ENCODE measurements at regions not wholly inside any gene's neighbourhood (a gene's known extent, or its start where the extent isn't known, plus 50 kb on each side); places are given as distances from the start of the nearest gene placed in this dataset.

- Histone ChIP-seq H3K18ac (ENCODE audit: low read depth, low read length) (no peak overlapping the region), H3K36me3 (ENCODE audit: control insufficient read depth, insufficient read depth, low read length) (no peaks in the 10 kb centered on the region), H3K23ac (ENCODE audit: low read depth, low read length) (no peak overlapping the region), H3K9me3 (ENCODE audit: control insufficient read depth, insufficient read depth, low read length) (peaks cover 3% of the 10 kb centered on the region), H4K91ac (ENCODE audit: insufficient read depth, low read depth, low read length) (no peak overlapping the region), H3K27me3 (ENCODE audit: control insufficient read depth, insufficient read depth, low read length) (no peaks in the 10 kb centered on the region), H3K14ac (replicated peaks; ENCODE audit: low read depth, low read length) (no peak overlapping the region), H2BK5ac (ENCODE audit: low read depth, low read length, poor library complexity, severe bottlenecking) (no peak overlapping the region), H3K9ac (ENCODE audit: low read depth, low read length) (no peak overlapping the region), H4K5ac (ENCODE audit: low read depth, low read length) (no peak overlapping the region), H3K9me1 (ENCODE audit: insufficient read depth, low read length) (no peaks in the 10 kb centered on the region), H4K20me1 (ENCODE audit: insufficient read depth, low read length) (no peaks in the 10 kb centered on the region), H3K79me1 (ENCODE audit: low read depth in 1 of 2, low read length in 2 of 2) (no peaks in the 10 kb centered on the region), H3K4me1 (ENCODE audit: control insufficient read depth, insufficient read depth, low read length) (no peaks in the 10 kb centered on the region), H2BK120ac (ENCODE audit: low read depth, low read length) (no peak overlapping the region), H2AFZ (replicated peaks; ENCODE audit: low read length, poor library complexity) (no peak overlapping the region), H2AK5ac (ENCODE audit: low read depth, low read length) (no peak overlapping the region), H2AK9ac (replicated peaks; ENCODE audit: low read depth, low read length, poor library complexity) (no peak overlapping the region), H3K4me2 (ENCODE audit: low read depth, low read length) (no peak overlapping the region), H2BK20ac (ENCODE audit: low read depth, low read length) (no peak overlapping the region), H4K8ac (ENCODE audit: low read depth in 2 of 2, low read length in 2 of 2) (no peak overlapping the region), H2BK15ac (ENCODE audit: low read depth, low read length) (no peak overlapping the region), H3K56ac (ENCODE audit: extremely low read depth, insufficient read depth, low read length) (no peak overlapping the region), H3K27ac (ENCODE audit: insufficient read depth, low read length) (no peak overlapping the region), H3K4ac (ENCODE audit: low read depth, low read length) (no peak overlapping the region), H3K4me3 (ENCODE audit: insufficient read depth, low read depth, low read length) (no peak overlapping the region)
- no TSS peak for BruUV-seq (replicated peaks)
- no CpG with 5 or more reads among the region's 4 CpGs for WGBS, 2 experiments (ENCODE audit: extremely low coverage in 2 of 2, insufficient read length in 1 of 2)
- POLR2A ChIA-PET (ENCODE audit: unreplicated experiment) = no interaction called here
- in situ Hi-C loops (cut with MboI; ENCODE audit: low sequenced_read_pairs) = no loop called here
- CTCF ChIA-PET = interaction anchor here (0.8 kb wide), 1 partner anchor 12 kb away, joined by 3 read pairs; no protein-coding TSS in a partner anchor
- intact Hi-C loops (cut with micrococcal nuclease) = no loop called here
- dilution Hi-C loops (cut with HindIII; ENCODE audit: low sequenced_read_pairs, unreplicated experiment) = no loop called here
- no peak for DNase-seq
- TF ChIP-seq, protein P1, sequence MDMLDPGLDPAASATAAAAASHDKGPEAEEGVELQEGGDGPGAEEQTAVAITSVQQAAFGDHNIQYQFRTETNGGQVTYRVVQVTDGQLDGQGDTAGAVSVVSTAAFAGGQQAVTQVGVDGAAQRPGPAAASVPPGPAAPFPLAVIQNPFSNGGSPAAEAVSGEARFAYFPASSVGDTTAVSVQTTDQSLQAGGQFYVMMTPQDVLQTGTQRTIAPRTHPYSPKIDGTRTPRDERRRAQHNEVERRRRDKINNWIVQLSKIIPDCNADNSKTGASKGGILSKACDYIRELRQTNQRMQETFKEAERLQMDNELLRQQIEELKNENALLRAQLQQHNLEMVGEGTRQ (IDR thresholded peaks at IDR 0.05; ENCODE audit: low read depth, low read length) = no peak
- no peak for TF ChIP-seq SMC3 (IDR thresholded peaks at IDR 0.05; ENCODE audit: low read depth, low read length)
- TF ChIP-seq RFX5 (IDR thresholded peaks at IDR 0.05; ENCODE audit: low read depth, low read length) = no peak
- no peak for TF ChIP-seq MAFK (IDR thresholded peaks at IDR 0.05; ENCODE audit: low read depth, low read length)
- TF ChIP-seq MAZ (IDR thresholded peaks at IDR 0.05; ENCODE audit: borderline replicate concordance, low read depth, low read length) = no peak
- no peak for TF ChIP-seq POLR2A (IDR thresholded peaks at IDR 0.05; ENCODE audit: low read depth, low read length)
- TF ChIP-seq CEBPB (IDR thresholded peaks at IDR 0.05; ENCODE audit: low read depth, low read length) = no peak
- TF ChIP-seq ELK1 (IDR thresholded peaks at IDR 0.05; ENCODE audit: borderline replicate concordance, low read depth, low read length) = no peak
- no peak for TF ChIP-seq CHD1 (IDR thresholded peaks at IDR 0.05; ENCODE audit: low read depth, low read length)
- no peak for TF ChIP-seq MXI1 (IDR thresholded peaks at IDR 0.05; ENCODE audit: borderline replicate concordance, low read depth, low read length)
- TF ChIP-seq CTCF (conservative IDR thresholded peaks at IDR 0.05; ENCODE audit: low read depth, low read length) = no peak
- no peak for TF ChIP-seq NFE2L2 (IDR thresholded peaks at IDR 0.05; ENCODE audit: low read depth, low read length)
- TF ChIP-seq BHLHE40 (IDR thresholded peaks at IDR 0.05; ENCODE audit: low read depth, low read length) = no peak
- no peak for TF ChIP-seq RCOR1 (IDR thresholded peaks at IDR 0.05; ENCODE audit: insufficient replicate concordance, low read length)
- no peak for TF ChIP-seq FOS (IDR thresholded peaks at IDR 0.05; ENCODE audit: low read depth, low read length)
- TF ChIP-seq RAD21 (IDR thresholded peaks at IDR 0.05; ENCODE audit: low read length) = no peak
- ATAC-seq (ENCODE audit: low read depth) = no peak
These were observed 115.9 kb upstream of the RGMB start for GRCh38 chr5:98657559-98657958.
